NCI-H2029 treated with DMSO at 0.1 percent for 48 hours (cell line): ENCODE measurements at regions not wholly inside any gene's neighbourhood (a gene's known extent, or its start where the extent isn't known, plus 50 kb on each side); places are given as distances from the start of the nearest gene placed in this dataset.

Source experiments
- DNase-seq: peaks from one replicate; lab custom pipeline; 2025; lab: John Stamatoyannopoulos, UW

DNA sequence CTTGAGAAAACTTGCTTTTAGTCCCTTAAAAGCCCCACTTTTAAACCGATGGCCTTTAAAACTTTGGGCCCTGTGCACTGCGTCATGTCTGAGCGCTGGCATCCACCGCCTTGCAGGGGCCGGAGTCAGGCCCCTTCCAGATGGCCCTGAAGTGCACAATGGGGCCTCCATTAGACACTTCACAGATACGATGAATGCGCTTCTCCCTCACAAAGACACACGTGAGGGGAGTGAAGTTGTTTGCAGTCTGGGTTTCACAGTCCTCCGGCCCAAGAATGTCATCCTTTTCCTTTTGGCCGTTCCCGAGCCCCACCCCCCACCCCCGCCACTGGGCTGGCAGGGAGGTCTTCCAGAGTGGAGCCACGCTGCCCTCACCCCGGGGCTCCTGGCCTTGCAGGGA, 415.1 kb upstream of the SALL3 start:
- DNase-seq: no peak

DNA sequence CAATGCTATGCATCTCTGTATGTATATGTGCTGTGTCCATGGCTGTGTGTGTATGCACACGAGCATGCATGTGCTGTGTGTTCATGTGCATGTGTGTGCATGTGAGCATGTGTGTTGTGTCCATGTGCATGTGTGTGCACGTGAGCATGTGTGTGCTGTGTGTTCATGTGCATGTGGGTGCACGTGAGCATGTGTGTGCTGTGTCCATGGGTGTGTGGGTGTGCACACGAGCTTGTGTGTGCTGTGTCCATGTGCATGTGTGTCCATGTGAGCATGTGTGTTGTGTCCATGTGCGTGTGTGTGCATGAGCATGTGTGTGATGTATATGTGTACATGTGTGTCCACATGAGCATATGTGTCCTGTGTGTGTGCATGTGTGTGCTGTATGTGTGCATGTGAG, 414.4 kb upstream of the SALL3 start:
- DNase-seq: no peak

GRCh38 chr18:78566065-78566464, 413.6 kb upstream of the SALL3 start:
- no peak for DNase-seq

- DNase-seq: no peak
Observed at GRCh38 chr18:78566720-78567119, 412.9 kb upstream of the SALL3 start.

DNA sequence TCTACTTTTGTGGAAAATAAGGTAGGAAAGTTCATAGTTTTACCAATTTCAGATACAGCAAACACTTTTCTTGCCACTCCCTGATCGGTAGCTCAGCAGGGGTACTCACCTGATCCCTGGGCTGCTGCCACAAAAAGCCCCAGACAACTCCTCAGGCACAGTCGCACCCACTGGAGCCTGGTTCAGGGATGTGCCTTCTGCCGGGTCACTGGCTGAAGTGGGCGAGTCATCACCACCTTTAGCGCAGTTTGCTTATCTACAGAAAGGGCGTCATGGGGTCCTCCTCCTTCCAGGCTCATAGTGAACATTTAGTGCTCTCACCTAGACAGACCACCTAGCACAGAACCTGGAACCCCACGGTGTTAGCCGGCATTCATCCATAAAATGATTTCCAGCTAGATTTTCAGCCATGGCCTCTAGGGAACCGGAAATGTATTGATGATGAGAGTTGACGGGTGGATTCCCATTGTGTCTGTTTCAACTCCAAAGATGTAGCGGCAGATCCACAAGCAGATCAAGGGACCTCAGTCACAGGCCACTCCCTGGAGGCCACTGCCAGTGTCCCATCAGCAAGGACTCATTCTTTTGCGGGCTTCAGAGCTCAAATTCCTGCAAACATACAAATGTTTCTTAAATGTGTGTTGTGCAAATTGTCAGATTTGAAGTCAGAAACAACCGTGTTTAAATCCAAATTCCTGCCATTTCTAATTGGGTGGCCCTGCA, 408.4 kb upstream of the SALL3 start:
- DNase-seq: no peak

- no peak for DNase-seq
Observed at GRCh38 chr18:78571831-78572347, 407.7 kb upstream of the SALL3 start.

GRCh38 chr18:78573773-78574172, 405.8 kb upstream of the SALL3 start:
- no peak for DNase-seq

DNA sequence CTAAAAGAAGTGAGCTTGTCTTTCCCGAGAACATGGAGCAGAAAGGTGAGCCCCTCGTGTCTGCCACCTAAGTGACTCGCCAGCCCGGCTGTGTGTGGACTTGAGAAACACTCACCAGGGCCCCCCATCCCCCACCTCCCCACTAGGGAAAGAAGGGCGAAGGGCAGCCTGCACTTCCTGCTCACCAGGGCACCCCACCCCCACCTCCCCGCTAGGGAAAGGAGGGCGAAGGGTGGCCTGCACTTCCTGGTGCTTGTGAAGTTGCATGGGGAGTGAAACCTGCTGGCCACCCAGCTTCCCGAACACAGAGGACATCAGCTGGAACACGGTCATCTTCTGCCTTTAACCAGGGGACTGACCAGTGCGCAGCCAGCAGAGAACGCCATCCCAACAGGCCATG, 402.7 kb upstream of the SALL3 start:
- DNase-seq: no peak

- no peak for DNase-seq
Observed at GRCh38 chr18:78579449-78579848, 400.2 kb upstream of the SALL3 start.

DNA sequence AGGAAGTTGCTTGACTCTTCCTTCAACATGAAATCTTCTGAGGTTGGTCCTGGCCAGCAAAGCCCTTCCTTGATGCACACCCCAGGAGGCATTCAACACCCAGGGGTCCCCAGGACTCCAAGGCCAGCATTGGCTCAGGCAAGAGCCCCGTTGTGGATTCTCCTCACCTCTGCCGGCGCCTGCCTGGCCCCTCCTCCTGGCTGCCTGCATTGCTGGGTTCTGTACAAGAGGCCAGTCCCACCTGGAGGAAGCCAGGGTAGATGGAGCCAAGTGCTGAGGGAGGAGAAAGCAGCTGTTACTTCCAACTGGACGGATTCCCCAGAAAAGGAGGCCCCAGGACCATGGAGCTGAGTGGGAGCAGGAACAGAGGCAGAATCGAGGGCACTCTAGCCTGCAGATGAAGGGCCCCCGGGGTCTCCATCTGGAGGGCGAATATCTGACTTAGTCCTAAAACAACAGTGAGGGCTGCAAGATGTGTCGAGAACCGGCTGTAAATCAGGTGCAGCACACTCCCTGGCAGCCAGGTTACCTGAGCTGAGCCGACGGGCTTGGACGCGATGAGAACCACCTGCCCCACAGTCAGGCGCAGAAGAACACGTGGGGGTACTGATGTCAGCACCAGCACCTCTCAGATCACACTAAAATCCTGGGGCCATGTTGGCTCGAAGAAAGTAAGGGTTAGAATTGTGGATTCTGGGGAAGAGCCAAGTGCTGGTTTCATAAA, 399.6 kb upstream of the SALL3 start:
- no peak for DNase-seq

DNA sequence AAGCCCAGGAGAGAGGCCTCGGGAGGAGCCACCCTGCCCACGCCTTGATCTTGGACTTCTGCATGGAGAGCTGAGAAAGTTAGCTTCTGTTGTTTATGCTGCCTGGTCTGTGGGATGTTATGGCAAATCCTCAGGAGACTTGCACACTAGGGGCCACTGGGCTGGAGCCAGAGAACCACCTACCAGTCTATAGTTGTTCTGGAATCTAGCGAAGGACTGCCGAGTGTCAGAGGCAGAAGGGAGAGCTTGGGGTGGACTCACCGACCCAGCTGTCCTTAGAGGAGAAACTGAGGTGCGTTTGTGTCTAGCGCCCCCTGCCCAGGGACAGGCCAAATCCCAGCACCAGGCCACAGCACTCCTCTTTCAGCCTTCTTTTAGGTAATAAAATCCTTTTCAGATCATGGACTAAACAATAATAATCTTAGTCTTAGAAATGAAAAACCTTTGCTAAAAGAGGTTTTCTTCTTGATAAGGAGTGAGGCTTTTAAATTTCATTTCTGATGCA, 398.7 kb upstream of the SALL3 start:
- DNase-seq: no peak

GRCh38 chr18:78582181-78582709, 397.4 kb upstream of the SALL3 start:
- DNase-seq: no peak

DNA sequence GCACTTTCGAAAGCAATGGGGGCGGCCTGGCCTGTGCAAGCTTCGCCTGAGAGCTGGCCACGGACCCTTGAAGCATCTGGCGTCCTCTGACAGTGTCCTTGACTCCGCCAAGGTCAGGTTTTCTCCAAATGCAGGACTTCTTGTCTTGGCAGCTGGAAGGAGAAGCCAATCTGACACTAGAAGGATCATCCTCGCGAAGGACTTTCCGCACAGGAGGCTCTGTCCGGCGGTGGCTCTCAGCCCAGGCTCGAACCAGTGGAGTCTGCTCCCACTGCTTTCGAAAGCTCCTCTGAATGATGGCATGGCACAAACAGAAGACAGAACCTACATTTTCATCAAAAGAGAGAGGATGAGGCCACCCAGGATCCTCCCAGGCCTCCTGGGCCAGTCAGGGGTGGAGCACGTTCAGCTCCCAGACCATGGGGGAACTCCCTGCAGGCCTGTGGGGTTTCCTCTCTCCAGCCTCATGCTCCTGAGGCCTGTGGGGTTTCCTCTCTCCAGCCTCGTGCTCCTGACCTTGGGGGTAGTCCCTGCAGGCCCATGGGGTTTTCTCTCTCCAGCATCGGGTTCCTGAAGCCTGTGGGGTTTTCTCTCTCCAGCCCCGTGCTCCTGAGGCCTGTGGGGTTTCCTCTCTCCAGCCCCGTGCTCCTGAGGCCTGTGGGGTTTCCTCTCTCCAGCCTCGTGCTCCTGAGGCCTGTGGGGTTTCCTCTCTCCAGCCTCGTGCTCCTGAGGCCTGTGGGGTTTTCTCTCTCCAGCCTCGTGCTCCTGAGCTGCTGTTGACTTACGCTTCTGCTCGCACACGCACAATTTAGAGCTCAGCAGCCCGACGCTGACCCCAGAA, 396.5 kb upstream of the SALL3 start:
- DNase-seq: no peak

DNA sequence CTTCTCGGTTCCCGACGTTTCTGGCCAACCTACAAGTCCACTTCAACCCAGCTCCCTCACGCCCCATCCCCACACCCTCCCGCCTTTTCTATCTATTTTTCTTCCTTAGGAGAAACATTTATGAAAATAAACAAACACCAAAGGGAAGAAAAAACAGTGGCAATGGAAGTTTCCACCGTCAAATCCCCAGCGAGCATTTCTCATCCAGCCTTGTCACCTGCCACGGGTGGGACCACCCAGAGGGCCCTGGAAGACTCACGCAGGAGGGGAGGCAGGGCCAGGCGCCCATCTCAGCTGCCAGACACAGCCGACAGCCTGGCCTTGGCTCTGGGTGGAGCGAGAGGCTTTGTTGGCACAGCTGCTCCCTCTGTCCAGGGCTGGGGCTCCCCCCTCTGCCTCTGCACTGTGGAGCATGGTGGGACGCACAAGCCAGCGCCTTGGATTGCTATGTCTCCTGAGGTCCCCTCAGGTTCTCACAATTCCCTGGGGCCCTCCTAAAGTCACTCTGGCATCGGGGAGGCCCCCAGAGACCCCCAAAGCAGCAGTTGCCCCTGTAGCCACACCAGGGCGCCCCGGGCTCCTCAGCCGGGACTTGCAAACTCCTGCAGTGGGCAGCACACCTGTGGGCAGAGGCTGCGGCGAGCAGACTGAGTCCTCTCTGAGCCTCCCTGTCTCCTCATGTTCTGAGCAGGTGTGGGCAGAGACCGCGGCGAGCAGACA, 395.7 kb upstream of the SALL3 start:
- DNase-seq: no peak

- no peak for DNase-seq
Observed at GRCh38 chr18:78584459-78585022, 395.1 kb upstream of the SALL3 start.

DNA sequence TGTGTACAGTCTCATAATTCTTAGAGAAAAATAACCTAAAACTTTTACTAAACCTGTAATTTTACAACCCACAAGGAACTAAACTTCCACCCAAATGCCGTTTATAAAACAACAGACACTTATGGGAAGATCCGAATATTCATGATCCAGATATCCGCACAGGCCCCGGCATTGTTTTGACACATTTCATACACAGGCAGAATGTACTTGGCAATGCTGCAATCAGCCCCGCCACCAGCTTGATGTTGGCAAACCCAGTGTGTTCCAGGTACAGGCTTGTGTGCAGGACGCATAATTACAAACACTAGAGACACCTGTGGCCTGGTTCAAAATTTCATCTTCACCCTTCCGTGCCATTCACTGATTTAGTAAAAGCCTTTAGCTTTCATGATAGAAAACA, 393.0 kb upstream of the SALL3 start:
- DNase-seq: no peak

DNA sequence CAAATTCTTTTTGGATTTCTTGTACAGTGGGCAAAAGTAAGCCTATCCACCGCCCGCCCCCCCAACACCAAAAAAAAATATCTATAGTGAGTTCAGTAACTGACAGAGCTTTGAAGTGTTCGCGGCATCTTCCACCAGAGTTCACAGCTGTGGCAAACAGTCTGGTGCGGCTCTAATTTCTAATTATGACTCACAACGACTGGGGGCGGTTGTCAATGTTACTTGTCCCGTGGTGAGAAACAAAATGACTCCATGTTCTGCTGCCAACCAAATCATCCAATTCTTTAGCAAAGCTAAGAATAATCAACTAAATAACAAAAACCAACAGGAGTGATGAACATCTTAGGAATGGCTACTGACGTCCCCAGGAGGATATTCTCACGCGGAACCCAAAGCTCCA, 392.5 kb upstream of the SALL3 start:
- DNase-seq: no peak

DNA sequence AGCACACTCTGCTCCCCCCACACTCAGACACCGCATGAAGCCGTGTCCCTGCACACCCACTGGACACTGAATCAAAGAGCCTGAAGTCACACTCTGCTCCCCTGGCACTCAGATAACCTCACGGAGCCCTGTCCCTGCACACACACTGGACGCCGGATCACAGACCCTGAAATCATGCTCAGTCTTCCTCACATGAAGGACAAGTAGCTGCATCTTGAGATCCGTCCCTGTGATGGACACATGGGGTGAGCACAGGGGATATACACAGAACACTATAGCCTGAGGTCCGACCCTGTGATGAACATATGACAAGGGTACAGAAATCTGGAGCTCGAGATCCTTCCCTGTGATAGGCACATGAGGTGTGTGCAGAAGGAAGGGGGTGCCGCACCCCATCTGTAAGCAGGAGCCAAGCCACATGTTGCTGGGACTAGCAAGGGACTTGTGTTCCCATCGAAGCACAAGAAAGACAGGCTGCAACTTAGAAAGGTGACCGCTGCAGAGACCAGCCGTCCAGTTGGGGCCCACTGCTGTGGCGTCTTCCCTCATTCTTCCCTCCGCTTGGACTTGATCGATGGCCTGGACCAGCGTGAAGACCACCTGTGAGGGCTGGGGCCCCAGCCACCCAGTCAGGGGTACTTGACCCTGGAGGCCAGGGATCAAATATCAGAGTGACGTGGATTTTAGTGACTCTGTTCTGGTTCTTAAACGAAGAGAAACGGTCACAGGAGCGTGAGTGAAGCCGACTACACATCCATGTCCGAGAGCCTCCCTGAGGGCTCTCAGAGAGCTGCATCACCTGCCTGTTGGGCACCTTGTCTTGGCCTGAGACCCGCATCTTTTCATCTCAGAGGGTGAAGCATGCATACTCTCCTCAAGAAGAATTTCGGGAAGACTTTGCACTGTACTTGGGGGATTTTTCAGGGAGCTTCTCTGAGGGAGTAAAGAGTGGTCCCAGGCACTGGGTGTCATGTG, 391.7 kb upstream of the SALL3 start:
- no peak for DNase-seq

DNA sequence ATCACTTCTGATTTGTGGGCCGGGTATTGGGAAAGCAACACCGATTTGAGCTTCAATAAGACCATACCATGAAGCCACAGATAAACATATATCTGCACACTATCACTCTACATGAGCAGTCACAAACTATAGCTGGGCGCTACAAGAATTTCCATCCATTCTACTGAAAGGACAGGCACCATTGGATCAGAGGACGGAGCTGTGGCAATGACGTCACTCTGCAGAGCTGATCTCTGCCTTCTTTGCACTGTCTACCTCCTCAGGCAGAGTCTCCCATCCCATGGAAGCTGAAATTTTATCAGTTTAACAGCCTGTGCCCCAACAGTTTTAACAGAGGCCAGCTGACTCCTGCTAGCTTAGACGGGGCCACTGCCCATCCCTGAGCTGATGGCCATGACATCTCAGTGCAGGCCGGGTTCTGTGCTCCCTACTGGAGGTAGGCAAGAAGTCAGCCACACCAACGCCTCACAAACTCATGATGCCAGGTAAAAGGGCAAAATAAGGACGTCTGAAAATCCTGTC, 389.6 kb upstream of the SALL3 start:
- no peak for DNase-seq

GRCh38 chr18:78595453-78595852, 384.2 kb upstream of the SALL3 start:
- no peak for DNase-seq
